ENCODE measurements at regions not wholly inside any gene's neighbourhood (a gene's known extent, or its start where the extent isn't known, plus 50 kb on each side); places are given as distances from the start of the nearest gene placed in this dataset.

GRCh38 chr1:218538341-218538740 lies 193.2 kb downstream of the TGFB2 start:
- DNase-seq (ENCODE audit: insufficient read length, low spot score) (no peak), FAIRE-seq (no peak)
- TF ChIP-seq POLR2A (IDR thresholded peaks at IDR 0.05; ENCODE audit: low read depth, low read length), result no peak

- DNase-seq (ENCODE audit: insufficient read length, low spot score) (no peak), FAIRE-seq (no peak)
- no peak for TF ChIP-seq POLR2A (IDR thresholded peaks at IDR 0.05; ENCODE audit: low read depth, low read length)
Observed at GRCh38 chr1:218546314-218546713, 201.2 kb downstream of the TGFB2 start.

- FAIRE-seq (no peak), DNase-seq (ENCODE audit: insufficient read length, low spot score) (no peak)
- TF ChIP-seq POLR2A (IDR thresholded peaks at IDR 0.05; ENCODE audit: low read depth, low read length), result no peak
Observed at GRCh38 chr1:218547957-218548730, 203.0 kb downstream of the TGFB2 start.

- no peak for TF ChIP-seq POLR2A (IDR thresholded peaks at IDR 0.05; ENCODE audit: low read depth, low read length)
- no peak for FAIRE-seq
- DNase-seq (ENCODE audit: insufficient read length, low spot score), result no peak
Observed at GRCh38 chr1:218548764-218549163, 203.6 kb downstream of the TGFB2 start.

GRCh38 chr1:218553197-218553596 lies 208.1 kb downstream of the TGFB2 start:
- no peak for TF ChIP-seq POLR2A (IDR thresholded peaks at IDR 0.05; ENCODE audit: low read depth, low read length)
- DNase-seq (ENCODE audit: insufficient read length, low spot score), result no peak
- no peak for FAIRE-seq

- DNase-seq (ENCODE audit: insufficient read length, low spot score) (no peak), FAIRE-seq (no peak)
- TF ChIP-seq POLR2A (IDR thresholded peaks at IDR 0.05; ENCODE audit: low read depth, low read length), result no peak
Observed at GRCh38 chr1:218556016-218556415, 210.9 kb downstream of the TGFB2 start.

- FAIRE-seq (no peak), DNase-seq (ENCODE audit: insufficient read length, low spot score) (no peak)
- TF ChIP-seq POLR2A (IDR thresholded peaks at IDR 0.05; ENCODE audit: low read depth, low read length), result no peak
Observed at GRCh38 chr1:218557731-218558130, 212.6 kb downstream of the TGFB2 start.

- DNase-seq (ENCODE audit: insufficient read length, low spot score) (no peak), FAIRE-seq (no peak)
- TF ChIP-seq POLR2A (IDR thresholded peaks at IDR 0.05; ENCODE audit: low read depth, low read length), result no peak
Observed at GRCh38 chr1:218558271-218558810, 213.2 kb downstream of the TGFB2 start.

- FAIRE-seq, result no peak
- DNase-seq (ENCODE audit: insufficient read length, low spot score), result no peak
- no peak for TF ChIP-seq POLR2A (IDR thresholded peaks at IDR 0.05; ENCODE audit: low read depth, low read length)
Observed at GRCh38 chr1:218565377-218565776, 220.2 kb downstream of the TGFB2 start.

GRCh38 chr1:218568962-218569550 lies 223.9 kb downstream of the TGFB2 start:
- no peak for FAIRE-seq
- TF ChIP-seq POLR2A (IDR thresholded peaks at IDR 0.05; ENCODE audit: low read depth, low read length), result no peak

GRCh38 chr1:218570456-218570855 lies 225.3 kb downstream of the TGFB2 start:
- DNase-seq (ENCODE audit: insufficient read length, low spot score) (no peak), FAIRE-seq (no peak)
- no peak for TF ChIP-seq POLR2A (IDR thresholded peaks at IDR 0.05; ENCODE audit: low read depth, low read length)

More at GRCh38 chr1:218568962-218569550, 223.9 kb downstream of the TGFB2 start:
- DNase-seq (ENCODE audit: insufficient read length, low spot score), result no peak

- DNase-seq (ENCODE audit: insufficient read length, low spot score), result no peak
- no peak for FAIRE-seq
- no peak for TF ChIP-seq POLR2A (IDR thresholded peaks at IDR 0.05; ENCODE audit: low read depth, low read length)
Observed at GRCh38 chr1:218571491-218571890, 226.4 kb downstream of the TGFB2 start.

GRCh38 chr1:218572050-218572449 lies 226.9 kb downstream of the TGFB2 start:
- no peak for FAIRE-seq
- no peak for DNase-seq (ENCODE audit: insufficient read length, low spot score)
- no peak for TF ChIP-seq POLR2A (IDR thresholded peaks at IDR 0.05; ENCODE audit: low read depth, low read length)

- DNase-seq (ENCODE audit: insufficient read length, low spot score), result no peak
- TF ChIP-seq POLR2A (IDR thresholded peaks at IDR 0.05; ENCODE audit: low read depth, low read length), result no peak
- FAIRE-seq, result no peak
Observed at GRCh38 chr1:218573925-218574324, 228.8 kb downstream of the TGFB2 start.

GRCh38 chr1:218575079-218575478 lies 229.9 kb downstream of the TGFB2 start:
- no peak for FAIRE-seq
- no peak for TF ChIP-seq POLR2A (IDR thresholded peaks at IDR 0.05; ENCODE audit: low read depth, low read length)
- DNase-seq (ENCODE audit: insufficient read length, low spot score), result no peak
